Upper lobe of left lung (tissue), 4 donors: ENCODE measurements at regions not wholly inside any gene's neighbourhood (a gene's known extent, or its start where the extent isn't known, plus 50 kb on each side); places are given as distances from the start of the nearest gene placed in this dataset.

Source experiments
- POLR2A ChIP-seq, 4 donors: fragments of 450-650 bp; IDR thresholded peaks; one replicate each; pipeline ENCODE4 v1.5.1; 2016 to 2017; ENCODE audit warnings: antibody characterized with exemption in 4 of 4, mild to moderate bottlenecking in 2 of 4
- POLR2AphosphoS5 ChIP-seq, 2 donors: sonication (generic); formaldehyde crosslinking; IDR thresholded peaks; one replicate each; pipeline ENCODE4 v1.5.1; 2017; ENCODE audit warnings: antibody characterized with exemption in 2 of 2
- TF ChIP-seq, protein P1 (sequence below), 6 experiments: fragments of 450-650 bp in 4 of 6; fragments of 200-600 bp in 2 of 6; sonication (generic) in 2 of 6; IDR thresholded peaks; one replicate each; pipeline ENCODE4 v1.5.1; 2016 to 2019; ENCODE audit warnings: antibody characterized with exemption in 6 of 6

GRCh38 chr11:129530154-129530895, 154.7 kb downstream of the BARX2 start:
- TF ChIP-seq, protein P1, sequence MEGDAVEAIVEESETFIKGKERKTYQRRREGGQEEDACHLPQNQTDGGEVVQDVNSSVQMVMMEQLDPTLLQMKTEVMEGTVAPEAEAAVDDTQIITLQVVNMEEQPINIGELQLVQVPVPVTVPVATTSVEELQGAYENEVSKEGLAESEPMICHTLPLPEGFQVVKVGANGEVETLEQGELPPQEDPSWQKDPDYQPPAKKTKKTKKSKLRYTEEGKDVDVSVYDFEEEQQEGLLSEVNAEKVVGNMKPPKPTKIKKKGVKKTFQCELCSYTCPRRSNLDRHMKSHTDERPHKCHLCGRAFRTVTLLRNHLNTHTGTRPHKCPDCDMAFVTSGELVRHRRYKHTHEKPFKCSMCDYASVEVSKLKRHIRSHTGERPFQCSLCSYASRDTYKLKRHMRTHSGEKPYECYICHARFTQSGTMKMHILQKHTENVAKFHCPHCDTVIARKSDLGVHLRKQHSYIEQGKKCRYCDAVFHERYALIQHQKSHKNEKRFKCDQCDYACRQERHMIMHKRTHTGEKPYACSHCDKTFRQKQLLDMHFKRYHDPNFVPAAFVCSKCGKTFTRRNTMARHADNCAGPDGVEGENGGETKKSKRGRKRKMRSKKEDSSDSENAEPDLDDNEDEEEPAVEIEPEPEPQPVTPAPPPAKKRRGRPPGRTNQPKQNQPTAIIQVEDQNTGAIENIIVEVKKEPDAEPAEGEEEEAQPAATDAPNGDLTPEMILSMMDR (IDR thresholded peaks at IDR 0.05), result no peak
- no peak for TF ChIP-seq POLR2A (IDR thresholded peaks at IDR 0.05)
- no peak for TF ChIP-seq POLR2AphosphoS5 (IDR thresholded peaks at IDR 0.05)
